WTC11 (cell line): ENCODE measurements at regions not wholly inside any gene's neighbourhood (a gene's known extent, or its start where the extent isn't known, plus 50 kb on each side); places are given as distances from the start of the nearest gene placed in this dataset.

Experiments
- ATAC-seq: fragments of 200-7000 bp; cut with Tn5 transposase; 2 replicates; pipeline ENCODE4 v1.10.0; 2021; ENCODE audit warnings: mild to moderate bottlenecking, moderate library complexity
- CTCF ChIA-PET: fragments of 300-600 bp; sonication (Branson Sonifier 250); formaldehyde crosslinking; loops from one replicate; lab custom pipeline; 2021; ENCODE audit warnings: antibody characterized with exemption; lab: Charles Lee
- POLR2A ChIA-PET: fragments of 350-600 bp; sonication (Branson Sonifier 250); formaldehyde crosslinking; loops from one replicate; lab custom pipeline; 2021; ENCODE audit warnings: antibody characterized with exemption; lab: Charles Lee
- DNase-seq: peaks from one replicate; pipeline ENCODE4 v3.0.0; 2021; ENCODE audit warnings: low spot score
- H3K27ac Mint-ChIP-seq: 2 replicates; pipeline ENCODE4 v1.8.0; 2021; ENCODE audit warnings: mixed read lengths
- H3K27me3 Mint-ChIP-seq: 2 replicates; pipeline ENCODE4 v1.8.0; 2021; ENCODE audit warnings: low read depth, mild to moderate bottlenecking, moderate library complexity, mixed read lengths
- H3K36me3 Mint-ChIP-seq: 2 replicates; pipeline ENCODE4 v1.8.0; 2021; ENCODE audit warnings: mixed read lengths
- H3K4me1 Mint-ChIP-seq: 2 replicates; pipeline ENCODE4 v1.8.0; 2022; ENCODE audit warnings: mixed read lengths
- H3K4me3 Mint-ChIP-seq: 2 replicates; pipeline ENCODE4 v1.8.0; 2021; ENCODE audit warnings: mild to moderate bottlenecking, moderate library complexity, mixed read lengths
- H3K9me3 Mint-ChIP-seq: 2 replicates; pipeline ENCODE4 v1.8.0; 2021; ENCODE audit warnings: mixed read lengths
- ESRRA ChIP-seq: sonication (generic); formaldehyde crosslinking; IDR thresholded peaks from 2 replicates; pipeline ENCODE4 v1.8.1; 2022; ENCODE audit warnings: mild to moderate bottlenecking, missing genetic modification reagents, borderline replicate concordance
- FOXJ3 ChIP-seq: sonication (generic); formaldehyde crosslinking; IDR thresholded peaks from 2 replicates; pipeline ENCODE4 v1.9.0; 2021; ENCODE audit warnings: missing genetic modification reagents, mild to moderate bottlenecking, borderline replicate concordance
- FOXK1 ChIP-seq: sonication (generic); formaldehyde crosslinking; IDR thresholded peaks from 2 replicates; pipeline ENCODE4 v1.8.0; 2022; ENCODE audit warnings: mild to moderate bottlenecking, moderate library complexity, missing genetic modification reagents
- FOXP1 ChIP-seq: sonication (generic); formaldehyde crosslinking; IDR thresholded peaks from 2 replicates; pipeline ENCODE4 v1.8.0; 2022; ENCODE audit warnings: missing genetic modification reagents, mild to moderate bottlenecking, moderate library complexity, borderline replicate concordance
- JAZF1 ChIP-seq: fragments of 250-450 bp; sonication (Bioruptor Pico); IDR thresholded peaks from 2 replicates; pipeline ENCODE4 v1.9.0; 2021; ENCODE audit warnings: moderate library complexity, mild to moderate bottlenecking, inconsistent platforms
- NFE2L1 ChIP-seq: sonication (generic); formaldehyde crosslinking; IDR thresholded peaks from 2 replicates; pipeline ENCODE4 v1.8.1; 2023; ENCODE audit warnings: missing genetic modification reagents
- OVOL2 ChIP-seq: fragments of 250-450 bp; sonication (Bioruptor Pico); IDR thresholded peaks from 2 replicates; pipeline ENCODE4 v1.9.0; 2021; ENCODE audit warnings: mild to moderate bottlenecking, borderline replicate concordance
- TEAD1 ChIP-seq: sonication (generic); formaldehyde crosslinking; IDR thresholded peaks from 2 replicates; pipeline ENCODE4 v1.8.0; 2022; ENCODE audit warnings: mild to moderate bottlenecking, missing genetic modification reagents
- TP53 ChIP-seq: sonication (generic); formaldehyde crosslinking; IDR thresholded peaks from 2 replicates; pipeline ENCODE4 v1.8.1; 2023; ENCODE audit warnings: mild to moderate bottlenecking, missing genetic modification reagents
- ZNF423 ChIP-seq: fragments of 250-450 bp; sonication (Bioruptor Pico); IDR thresholded peaks from 2 replicates; pipeline ENCODE4 v2.1.2; 2022; ENCODE audit warnings: mild to moderate bottlenecking, moderate library complexity
- ZNF671 ChIP-seq: fragments of 250-450 bp; sonication (Bioruptor Pico); IDR thresholded peaks from 2 replicates; pipeline ENCODE4 v1.8.0; 2021; ENCODE audit warnings: mild to moderate bottlenecking
- TF ChIP-seq, protein P1 (sequence below): fragments of 250-450 bp; sonication (Bioruptor Pico); conservative IDR thresholded peaks from 2 replicates; pipeline ENCODE4 v1.9.0; 2021; ENCODE audit warnings: mild to moderate bottlenecking
- TF ChIP-seq, protein P2 (sequence below): sonication (generic); formaldehyde crosslinking; IDR thresholded peaks from 2 replicates; pipeline ENCODE4 v1.8.0; 2022; ENCODE audit warnings: missing genetic modification reagents
- TF ChIP-seq, protein P3 (sequence below): fragments of 250-450 bp; sonication (Bioruptor Pico); IDR thresholded peaks from 2 replicates; pipeline ENCODE4 v1.9.0; 2021; ENCODE audit warnings: mild to moderate bottlenecking
- TF ChIP-seq, protein P4 (sequence below): sonication (generic); formaldehyde crosslinking; IDR thresholded peaks from 2 replicates; pipeline ENCODE4 v1.8.1; 2023; ENCODE audit warnings: mild to moderate bottlenecking, missing genetic modification reagents
- TF ChIP-seq, protein P5 (sequence below): sonication (generic); formaldehyde crosslinking; IDR thresholded peaks from 2 replicates; pipeline ENCODE4 v1.8.1; 2022; ENCODE audit warnings: mild to moderate bottlenecking, moderate library complexity, missing genetic modification reagents
- TF ChIP-seq, protein P6 (sequence below): sonication (generic); formaldehyde crosslinking; conservative IDR thresholded peaks from 2 replicates; pipeline ENCODE4 v1.8.1; 2022; ENCODE audit warnings: mild to moderate bottlenecking, missing genetic modification reagents
- TF ChIP-seq, protein P7 (sequence below): sonication (generic); formaldehyde crosslinking; IDR thresholded peaks from 2 replicates; pipeline ENCODE4 v1.8.1; 2022; ENCODE audit warnings: low read depth, mild to moderate bottlenecking, moderate library complexity, missing genetic modification reagents, borderline replicate concordance

DNA sequence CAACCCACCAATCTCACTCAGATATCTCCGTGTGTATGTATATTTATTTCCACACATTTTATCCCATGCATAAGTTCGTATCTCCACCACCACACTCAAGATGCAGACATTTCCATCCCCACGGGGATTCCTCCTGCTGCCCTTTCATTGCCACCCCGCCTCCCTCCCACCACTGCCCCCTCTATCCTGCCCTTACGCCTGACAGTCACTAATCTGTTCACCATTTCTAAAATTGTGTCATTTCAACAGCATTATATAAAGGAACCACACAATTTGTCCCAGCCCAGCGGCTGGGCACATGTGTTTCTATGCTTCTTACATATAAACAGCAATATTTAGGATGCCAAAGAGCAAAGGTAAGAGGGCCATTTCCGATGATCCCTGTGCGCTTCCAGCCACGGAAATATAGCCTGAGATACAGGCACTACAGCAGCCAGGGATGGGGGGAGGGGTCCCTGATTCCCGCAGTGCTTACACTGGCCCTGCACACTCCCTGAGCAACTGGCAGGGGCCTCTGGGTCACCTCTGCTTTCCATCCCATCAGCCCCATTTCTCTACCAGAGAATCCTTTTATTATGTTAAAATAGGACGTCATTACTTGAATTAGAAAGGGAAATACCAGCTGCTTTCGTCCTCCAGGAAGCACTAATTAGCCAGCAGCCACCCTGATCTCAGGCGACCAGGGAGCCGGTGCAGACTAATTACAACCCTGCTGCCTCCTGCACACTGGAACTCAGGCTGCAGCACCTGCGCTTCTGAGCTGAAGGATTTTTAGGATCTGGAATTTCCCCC lies 372.0 kb upstream of the ATP10A start (continued):
- TF ChIP-seq, protein P1, sequence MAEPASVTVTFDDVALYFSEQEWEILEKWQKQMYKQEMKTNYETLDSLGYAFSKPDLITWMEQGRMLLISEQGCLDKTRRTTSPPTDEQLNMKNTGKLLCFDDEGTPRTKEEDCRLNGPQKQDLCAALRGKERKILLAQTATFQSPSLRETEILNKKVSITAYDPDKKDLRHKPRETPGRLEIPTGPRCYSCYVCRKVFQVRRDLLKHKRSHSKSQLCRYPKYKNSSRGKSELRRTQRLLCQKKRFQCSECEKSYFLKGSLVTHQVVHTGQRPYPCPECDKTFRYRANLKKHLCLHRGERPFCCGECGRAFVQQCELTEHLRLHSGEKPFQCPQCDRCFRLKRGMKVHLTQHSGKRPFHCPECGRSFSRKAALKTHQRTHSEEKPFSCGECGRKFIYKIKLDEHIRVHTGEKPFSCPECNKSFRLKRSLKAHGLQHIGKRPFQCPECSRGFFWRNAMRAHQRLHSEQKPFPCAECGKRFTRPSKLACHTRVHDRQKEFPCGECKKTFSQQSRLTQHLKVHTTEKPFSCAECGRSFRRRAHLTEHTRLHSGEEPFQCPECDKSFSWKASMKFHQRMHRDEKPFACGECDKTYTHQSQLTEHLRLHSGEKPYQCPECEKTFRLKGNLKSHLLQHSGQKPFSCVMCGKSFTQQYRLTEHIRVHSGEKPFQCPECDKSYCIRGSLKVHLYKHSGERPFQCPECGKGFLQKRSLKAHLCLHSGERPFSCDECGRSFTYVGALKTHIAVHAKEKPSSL (CRISPR knock-in tag) = no peak
- no peak for TF ChIP-seq JAZF1 (CRISPR knock-in tag)
- 0 out of 2 replicates have a peak, but pooled peaks have one; percentile 43 for TF ChIP-seq TP53 (CRISPR knock-in tag)
- TF ChIP-seq FOXP1 (CRISPR knock-in tag) = no peak
- no peak for TF ChIP-seq NFE2L1 (CRISPR knock-in tag)
- TF ChIP-seq, protein P2, sequence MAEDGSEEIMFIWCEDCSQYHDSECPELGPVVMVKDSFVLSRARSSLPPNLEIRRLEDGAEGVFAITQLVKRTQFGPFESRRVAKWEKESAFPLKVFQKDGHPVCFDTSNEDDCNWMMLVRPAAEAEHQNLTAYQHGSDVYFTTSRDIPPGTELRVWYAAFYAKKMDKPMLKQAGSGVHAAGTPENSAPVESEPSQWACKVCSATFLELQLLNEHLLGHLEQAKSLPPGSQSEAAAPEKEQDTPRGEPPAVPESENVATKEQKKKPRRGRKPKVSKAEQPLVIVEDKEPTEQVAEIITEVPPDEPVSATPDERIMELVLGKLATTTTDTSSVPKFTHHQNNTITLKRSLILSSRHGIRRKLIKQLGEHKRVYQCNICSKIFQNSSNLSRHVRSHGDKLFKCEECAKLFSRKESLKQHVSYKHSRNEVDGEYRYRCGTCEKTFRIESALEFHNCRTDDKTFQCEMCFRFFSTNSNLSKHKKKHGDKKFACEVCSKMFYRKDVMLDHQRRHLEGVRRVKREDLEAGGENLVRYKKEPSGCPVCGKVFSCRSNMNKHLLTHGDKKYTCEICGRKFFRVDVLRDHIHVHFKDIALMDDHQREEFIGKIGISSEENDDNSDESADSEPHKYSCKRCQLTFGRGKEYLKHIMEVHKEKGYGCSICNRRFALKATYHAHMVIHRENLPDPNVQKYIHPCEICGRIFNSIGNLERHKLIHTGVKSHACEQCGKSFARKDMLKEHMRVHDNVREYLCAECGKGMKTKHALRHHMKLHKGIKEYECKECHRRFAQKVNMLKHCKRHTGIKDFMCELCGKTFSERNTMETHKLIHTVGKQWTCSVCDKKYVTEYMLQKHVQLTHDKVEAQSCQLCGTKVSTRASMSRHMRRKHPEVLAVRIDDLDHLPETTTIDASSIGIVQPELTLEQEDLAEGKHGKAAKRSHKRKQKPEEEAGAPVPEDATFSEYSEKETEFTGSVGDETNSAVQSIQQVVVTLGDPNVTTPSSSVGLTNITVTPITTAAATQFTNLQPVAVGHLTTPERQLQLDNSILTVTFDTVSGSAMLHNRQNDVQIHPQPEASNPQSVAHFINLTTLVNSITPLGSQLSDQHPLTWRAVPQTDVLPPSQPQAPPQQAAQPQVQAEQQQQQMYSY = no peak
- TF ChIP-seq, protein P3, sequence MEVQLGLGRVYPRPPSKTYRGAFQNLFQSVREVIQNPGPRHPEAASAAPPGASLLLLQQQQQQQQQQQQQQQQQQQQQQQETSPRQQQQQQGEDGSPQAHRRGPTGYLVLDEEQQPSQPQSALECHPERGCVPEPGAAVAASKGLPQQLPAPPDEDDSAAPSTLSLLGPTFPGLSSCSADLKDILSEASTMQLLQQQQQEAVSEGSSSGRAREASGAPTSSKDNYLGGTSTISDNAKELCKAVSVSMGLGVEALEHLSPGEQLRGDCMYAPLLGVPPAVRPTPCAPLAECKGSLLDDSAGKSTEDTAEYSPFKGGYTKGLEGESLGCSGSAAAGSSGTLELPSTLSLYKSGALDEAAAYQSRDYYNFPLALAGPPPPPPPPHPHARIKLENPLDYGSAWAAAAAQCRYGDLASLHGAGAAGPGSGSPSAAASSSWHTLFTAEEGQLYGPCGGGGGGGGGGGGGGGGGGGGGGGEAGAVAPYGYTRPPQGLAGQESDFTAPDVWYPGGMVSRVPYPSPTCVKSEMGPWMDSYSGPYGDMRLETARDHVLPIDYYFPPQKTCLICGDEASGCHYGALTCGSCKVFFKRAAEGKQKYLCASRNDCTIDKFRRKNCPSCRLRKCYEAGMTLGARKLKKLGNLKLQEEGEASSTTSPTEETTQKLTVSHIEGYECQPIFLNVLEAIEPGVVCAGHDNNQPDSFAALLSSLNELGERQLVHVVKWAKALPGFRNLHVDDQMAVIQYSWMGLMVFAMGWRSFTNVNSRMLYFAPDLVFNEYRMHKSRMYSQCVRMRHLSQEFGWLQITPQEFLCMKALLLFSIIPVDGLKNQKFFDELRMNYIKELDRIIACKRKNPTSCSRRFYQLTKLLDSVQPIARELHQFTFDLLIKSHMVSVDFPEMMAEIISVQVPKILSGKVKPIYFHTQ = no peak
- no peak for TF ChIP-seq FOXJ3
- no peak for TF ChIP-seq FOXK1 (CRISPR knock-in tag)
- TF ChIP-seq, protein P4, sequence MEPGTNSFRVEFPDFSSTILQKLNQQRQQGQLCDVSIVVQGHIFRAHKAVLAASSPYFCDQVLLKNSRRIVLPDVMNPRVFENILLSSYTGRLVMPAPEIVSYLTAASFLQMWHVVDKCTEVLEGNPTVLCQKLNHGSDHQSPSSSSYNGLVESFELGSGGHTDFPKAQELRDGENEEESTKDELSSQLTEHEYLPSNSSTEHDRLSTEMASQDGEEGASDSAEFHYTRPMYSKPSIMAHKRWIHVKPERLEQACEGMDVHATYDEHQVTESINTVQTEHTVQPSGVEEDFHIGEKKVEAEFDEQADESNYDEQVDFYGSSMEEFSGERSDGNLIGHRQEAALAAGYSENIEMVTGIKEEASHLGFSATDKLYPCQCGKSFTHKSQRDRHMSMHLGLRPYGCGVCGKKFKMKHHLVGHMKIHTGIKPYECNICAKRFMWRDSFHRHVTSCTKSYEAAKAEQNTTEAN (CRISPR knock-in tag) = peak; percentile 67; the same call in 1 of the 2 replicates

DNA sequence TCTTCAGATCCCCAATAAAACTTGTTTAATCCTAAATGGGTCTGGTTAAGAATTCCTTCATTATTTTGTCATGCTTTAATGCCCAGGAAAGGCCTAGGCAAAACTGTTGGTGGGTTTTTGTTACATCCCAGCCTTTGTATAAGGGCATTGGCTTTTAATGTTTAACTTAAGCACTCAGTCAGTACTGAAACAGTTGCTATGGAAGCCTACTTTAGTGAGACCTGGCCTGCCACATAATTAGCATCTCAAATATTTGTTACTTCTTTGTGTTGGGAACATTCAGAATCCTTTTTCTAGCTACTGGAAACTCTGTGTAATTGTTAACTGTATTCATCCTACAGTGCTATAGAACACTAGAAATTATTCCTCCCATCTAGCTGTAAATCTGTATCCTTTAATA lies 369.6 kb upstream of the ATP10A start:
- Mint-ChIP-seq H3K4me1 (peaks cover 88% of the 10 kb centered on the region), H3K9me3 (peaks cover 3% of the 10 kb centered on the region; the same call in 1 of the 2 replicates), H3K36me3 (peaks cover 6% of the 10 kb centered on the region), H3K27ac (no peak overlapping the region; the same call in 1 of the 2 replicates)
- CTCF ChIA-PET = interaction anchor here (1.4 kb wide), 1 partner anchor 28 kb away, joined by 6 read pairs; no protein-coding TSS in a partner anchor
- DNase-seq = no peak
- TF ChIP-seq ESRRA (CRISPR knock-in tag) (no peak), FOXJ3 (no peak), JAZF1 (CRISPR knock-in tag) (no peak), ZNF671 (CRISPR knock-in tag) (no peak), OVOL2 (CRISPR knock-in tag) (no peak), TEAD1 (CRISPR knock-in tag) (no peak), ZNF423 (CRISPR knock-in tag) (no peak), FOXP1 (CRISPR knock-in tag) (no peak)
- TF ChIP-seq, protein P5, sequence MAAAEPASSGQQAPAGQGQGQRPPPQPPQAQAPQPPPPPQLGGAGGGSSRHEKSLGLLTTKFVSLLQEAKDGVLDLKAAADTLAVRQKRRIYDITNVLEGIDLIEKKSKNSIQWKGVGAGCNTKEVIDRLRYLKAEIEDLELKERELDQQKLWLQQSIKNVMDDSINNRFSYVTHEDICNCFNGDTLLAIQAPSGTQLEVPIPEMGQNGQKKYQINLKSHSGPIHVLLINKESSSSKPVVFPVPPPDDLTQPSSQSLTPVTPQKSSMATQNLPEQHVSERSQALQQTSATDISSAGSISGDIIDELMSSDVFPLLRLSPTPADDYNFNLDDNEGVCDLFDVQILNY (CRISPR knock-in tag) = no peak
- TF ChIP-seq, protein P6, sequence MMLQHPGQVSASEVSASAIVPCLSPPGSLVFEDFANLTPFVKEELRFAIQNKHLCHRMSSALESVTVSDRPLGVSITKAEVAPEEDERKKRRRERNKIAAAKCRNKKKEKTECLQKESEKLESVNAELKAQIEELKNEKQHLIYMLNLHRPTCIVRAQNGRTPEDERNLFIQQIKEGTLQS (CRISPR knock-in tag) = no peak
- TF ChIP-seq, protein P7, sequence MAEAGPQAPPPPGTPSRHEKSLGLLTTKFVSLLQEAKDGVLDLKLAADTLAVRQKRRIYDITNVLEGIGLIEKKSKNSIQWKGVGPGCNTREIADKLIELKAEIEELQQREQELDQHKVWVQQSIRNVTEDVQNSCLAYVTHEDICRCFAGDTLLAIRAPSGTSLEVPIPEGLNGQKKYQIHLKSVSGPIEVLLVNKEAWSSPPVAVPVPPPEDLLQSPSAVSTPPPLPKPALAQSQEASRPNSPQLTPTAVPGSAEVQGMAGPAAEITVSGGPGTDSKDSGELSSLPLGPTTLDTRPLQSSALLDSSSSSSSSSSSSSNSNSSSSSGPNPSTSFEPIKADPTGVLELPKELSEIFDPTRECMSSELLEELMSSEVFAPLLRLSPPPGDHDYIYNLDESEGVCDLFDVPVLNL (CRISPR knock-in tag) = no peak
- TF ChIP-seq, all 79 proteins: peak for 0
- POLR2A ChIA-PET = no interaction called here
- H3K4me3 Mint-ChIP-seq = no peak overlapping the region
- H3K27me3 Mint-ChIP-seq = no peaks in the 10 kb centered on the region
- no peak for ATAC-seq
